ENCODE measurements at regions not wholly inside any gene's neighbourhood (a gene's known extent, or its start where the extent isn't known, plus 50 kb on each side); places are given as distances from the start of the nearest gene placed in this dataset.
"Not testable (repeated sequence)": the region's sequence is repeated elsewhere in the genome, so short reads cannot be mapped to it uniquely, and the experiment has no call there.

DNA sequence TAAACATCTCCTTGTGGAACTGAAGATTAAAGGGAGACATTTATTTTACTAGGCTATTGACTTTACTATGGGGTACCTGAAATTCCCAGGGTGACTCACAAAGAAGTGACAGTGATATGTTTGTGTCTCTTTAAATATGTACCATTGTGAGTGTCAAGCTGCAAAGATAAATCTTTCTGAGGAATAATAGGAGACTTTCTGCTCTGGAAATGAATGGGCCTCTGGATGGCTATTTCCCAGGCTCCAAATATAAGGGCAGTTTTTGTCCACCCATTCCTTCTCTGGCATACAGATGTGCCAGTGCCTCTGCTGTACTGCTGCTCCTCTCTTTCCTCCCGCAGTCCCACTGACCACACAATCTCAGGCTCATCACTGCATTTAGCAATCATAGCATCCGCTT is 586.4 kb upstream of the CNTNAP5 start:
- Mint-ChIP-seq H3K36me3 (ENCODE audit: low read depth) (no peaks in the 10 kb centered on the region), H3K4me3 (no peak overlapping the region), H3K4me1 (ENCODE audit: low read depth) (no peaks in the 10 kb centered on the region), H3K9me3 (peaks cover 6% of the 10 kb centered on the region), H3K27me3 (ENCODE audit: low read depth) (no peaks in the 10 kb centered on the region), H3K27ac (no peak overlapping the region)
- CTCF ChIA-PET, result no interaction called here
- intact Hi-C loops (cut with micrococcal nuclease), result no loop called here
- no peak for DNase-seq

DNA sequence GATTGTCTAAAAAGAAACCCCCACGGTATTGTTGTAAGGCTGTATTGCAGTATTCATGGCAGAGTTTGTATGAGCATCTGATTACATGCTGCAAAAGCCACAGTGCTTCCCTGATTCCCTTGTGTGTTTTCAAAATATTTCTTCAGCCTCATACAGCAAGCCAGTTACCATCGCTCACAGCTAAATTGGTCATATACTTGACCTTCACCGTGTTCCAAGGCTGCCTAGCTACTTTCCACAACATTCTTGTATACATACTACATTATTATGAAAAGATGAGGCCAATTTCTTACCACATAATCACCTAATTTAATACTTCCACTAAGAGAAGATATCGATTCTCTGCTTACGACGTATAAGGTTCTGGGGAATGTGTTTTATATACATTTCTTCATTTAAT is 576.3 kb upstream of the CNTNAP5 start:
- DNase-seq, result no peak
- no peak overlapping the region for H3K4me3 Mint-ChIP-seq
- H3K27ac Mint-ChIP-seq, result no peak overlapping the region
- no peaks in the 10 kb centered on the region for H3K4me1 Mint-ChIP-seq (ENCODE audit: low read depth)
- no peaks in the 10 kb centered on the region for H3K36me3 Mint-ChIP-seq (ENCODE audit: low read depth)
- CTCF ChIA-PET, result no interaction called here
- H3K9me3 Mint-ChIP-seq, result peaks cover 8% of the 10 kb centered on the region
- intact Hi-C loops (cut with micrococcal nuclease), result no loop called here
- H3K27me3 Mint-ChIP-seq (ENCODE audit: low read depth), result no peaks in the 10 kb centered on the region

GRCh38 chr2:123451542-123451941 is 573.5 kb upstream of the CNTNAP5 start:
- Mint-ChIP-seq H3K27ac (no peak overlapping the region), H3K36me3 (ENCODE audit: low read depth) (no peaks in the 10 kb centered on the region), H3K9me3 (peaks cover 9% of the 10 kb centered on the region), H3K4me1 (ENCODE audit: low read depth) (no peaks in the 10 kb centered on the region), H3K4me3 (no peak overlapping the region), H3K27me3 (ENCODE audit: low read depth) (no peaks in the 10 kb centered on the region)
- no peak for DNase-seq
- intact Hi-C loops (cut with micrococcal nuclease), result no loop called here
- CTCF ChIA-PET, result no interaction called here

DNA sequence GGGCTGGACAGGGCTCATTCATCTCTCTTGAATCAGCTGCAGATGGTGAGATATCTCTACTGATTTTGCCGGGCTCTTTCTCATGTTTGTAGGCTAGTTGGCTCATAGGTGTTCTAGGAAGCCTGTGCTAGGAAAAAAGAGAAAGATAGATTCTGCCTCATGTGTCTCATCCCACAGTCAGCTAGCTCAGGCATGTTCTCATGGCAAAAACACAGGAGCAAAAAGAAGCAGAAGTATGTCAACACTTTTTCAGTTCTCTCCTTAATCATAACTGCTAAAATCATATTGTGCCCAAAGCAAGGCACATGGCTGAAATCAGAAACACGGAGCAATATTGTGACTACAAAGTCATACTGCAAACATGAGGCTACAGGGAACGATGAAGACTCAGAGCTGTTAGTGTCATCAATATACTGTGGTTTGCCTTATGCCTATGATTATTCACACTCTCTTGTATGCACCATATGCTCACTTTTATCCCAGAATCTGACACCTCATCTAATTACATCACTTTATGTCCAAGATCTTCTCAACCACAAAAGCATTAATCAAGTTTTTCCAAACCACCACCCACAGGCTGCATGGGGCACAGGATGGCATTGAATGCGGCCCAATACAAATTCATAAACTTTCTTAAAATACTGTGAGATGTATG is 571.9 kb upstream of the CNTNAP5 start:
- CTCF ChIA-PET, result no interaction called here
- no peak overlapping the region for H3K27ac Mint-ChIP-seq

GRCh38 chr2:123453772-123454171 is 571.3 kb upstream of the CNTNAP5 start:
- no peak for DNase-seq
- intact Hi-C loops (cut with micrococcal nuclease), result no loop called here
- Mint-ChIP-seq H3K27me3 (ENCODE audit: low read depth) (no peaks in the 10 kb centered on the region), H3K4me3 (no peak overlapping the region), H3K36me3 (ENCODE audit: low read depth) (no peaks in the 10 kb centered on the region), H3K4me1 (ENCODE audit: low read depth) (no peaks in the 10 kb centered on the region), H3K9me3 (peaks cover 9% of the 10 kb centered on the region), H3K27ac (no peak overlapping the region)
- CTCF ChIA-PET, result no interaction called here

More for the DNA sequence above, 571.9 kb upstream of the CNTNAP5 start:
- Mint-ChIP-seq H3K27me3 (ENCODE audit: low read depth) (no peaks in the 10 kb centered on the region), H3K4me1 (ENCODE audit: low read depth) (no peaks in the 10 kb centered on the region), H3K36me3 (ENCODE audit: low read depth) (no peaks in the 10 kb centered on the region), H3K9me3 (peaks cover 9% of the 10 kb centered on the region), H3K4me3 (no peak overlapping the region)
- DNase-seq, result no peak
- intact Hi-C loops (cut with micrococcal nuclease), result no loop called here

DNA sequence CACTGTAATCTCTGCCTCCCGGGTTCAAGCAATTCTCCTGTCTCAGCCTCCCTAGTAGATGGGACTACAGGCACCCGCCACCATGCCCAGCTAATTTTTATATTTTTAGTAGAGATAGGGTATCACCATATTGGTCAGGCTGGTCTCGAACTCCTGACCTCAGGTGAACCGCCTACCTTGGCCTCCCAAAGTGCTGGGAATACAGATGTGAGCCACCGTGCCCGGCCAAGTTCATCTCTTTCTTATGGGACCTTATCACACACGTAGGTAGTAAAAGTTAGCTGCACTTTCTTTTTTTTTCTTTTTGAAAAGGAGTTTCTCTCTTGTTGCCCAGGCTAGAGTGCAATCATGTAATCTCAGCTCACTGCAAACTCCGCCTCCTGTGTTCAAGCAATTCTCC is 569.9 kb upstream of the CNTNAP5 start:
- DNase-seq; H3K4me3 Mint-ChIP-seq; H3K4me1 Mint-ChIP-seq (ENCODE audit: low read depth); H3K36me3 Mint-ChIP-seq (ENCODE audit: low read depth); H3K9me3 Mint-ChIP-seq; H3K27ac Mint-ChIP-seq; H3K27me3 Mint-ChIP-seq (ENCODE audit: low read depth); intact Hi-C loops (cut with micrococcal nuclease); CTCF ChIA-PET: not testable (repeated sequence)

DNA sequence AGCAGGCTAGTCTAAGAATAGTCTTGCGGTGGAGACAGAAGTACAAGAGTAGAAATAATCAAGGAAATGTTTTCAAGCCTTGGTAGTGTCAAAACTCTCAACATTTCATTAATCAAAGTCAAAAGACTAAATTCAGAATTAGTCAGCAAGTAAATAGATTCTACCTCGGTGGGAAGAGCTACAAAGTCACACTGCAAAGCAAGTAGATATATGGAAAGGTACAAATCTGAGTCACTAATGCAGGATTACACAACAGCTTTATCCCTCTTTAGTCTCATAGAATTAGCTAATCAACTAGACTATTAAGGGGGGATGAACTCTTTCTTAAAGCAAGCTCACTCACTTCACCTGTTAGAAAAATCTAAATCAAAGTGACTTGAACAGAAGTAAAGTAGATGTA is 568.7 kb upstream of the CNTNAP5 start:
- intact Hi-C loops (cut with micrococcal nuclease), result no loop called here
- CTCF ChIA-PET, result no interaction called here

DNA sequence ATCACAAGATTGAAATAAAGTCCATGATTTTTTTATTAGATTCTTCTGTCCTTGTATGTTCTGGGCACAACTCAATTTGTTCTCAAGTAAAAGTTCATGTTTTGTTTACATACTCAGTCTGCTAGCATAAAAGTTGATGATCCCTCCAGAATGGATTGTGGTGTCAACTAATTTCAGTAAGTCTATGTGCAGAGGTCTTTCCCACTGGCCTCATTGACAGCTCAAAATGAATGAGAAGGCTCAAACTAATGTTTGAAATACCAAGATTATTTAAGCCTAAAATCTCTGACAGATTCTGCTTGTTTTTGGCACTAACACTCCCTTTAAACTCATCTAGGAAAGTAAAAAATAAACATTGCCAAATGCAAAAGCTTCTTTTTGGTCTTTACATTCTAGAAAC is 561.2 kb upstream of the CNTNAP5 start:
- Mint-ChIP-seq H3K36me3 (ENCODE audit: low read depth) (no peaks in the 10 kb centered on the region), H3K4me3 (no peak overlapping the region), H3K27ac (no peak overlapping the region), H3K4me1 (ENCODE audit: low read depth) (no peaks in the 10 kb centered on the region), H3K27me3 (ENCODE audit: low read depth) (no peaks in the 10 kb centered on the region), H3K9me3 (peaks cover 3% of the 10 kb centered on the region)
- DNase-seq, result no peak
- intact Hi-C loops (cut with micrococcal nuclease), result no loop called here
- CTCF ChIA-PET, result no interaction called here

More for the DNA sequence above, 568.7 kb upstream of the CNTNAP5 start:
- peaks cover 9% of the 10 kb centered on the region for H3K9me3 Mint-ChIP-seq
- H3K4me1 Mint-ChIP-seq (ENCODE audit: low read depth), result no peaks in the 10 kb centered on the region
- no peak overlapping the region for H3K27ac Mint-ChIP-seq
- H3K27me3 Mint-ChIP-seq (ENCODE audit: low read depth), result no peaks in the 10 kb centered on the region
- no peak overlapping the region for H3K4me3 Mint-ChIP-seq
- no peaks in the 10 kb centered on the region for H3K36me3 Mint-ChIP-seq (ENCODE audit: low read depth)
- no peak for DNase-seq

GRCh38 chr2:123468071-123468470 is 557.0 kb upstream of the CNTNAP5 start:
- peaks cover 3% of the 10 kb centered on the region for H3K9me3 Mint-ChIP-seq
- H3K4me1 Mint-ChIP-seq (ENCODE audit: low read depth), result no peaks in the 10 kb centered on the region
- no peak for DNase-seq
- H3K36me3 Mint-ChIP-seq (ENCODE audit: low read depth), result no peaks in the 10 kb centered on the region
- no peak overlapping the region for H3K4me3 Mint-ChIP-seq
- no peak overlapping the region for H3K27ac Mint-ChIP-seq
- no peaks in the 10 kb centered on the region for H3K27me3 Mint-ChIP-seq (ENCODE audit: low read depth)
- intact Hi-C loops (cut with micrococcal nuclease), result no loop called here
- CTCF ChIA-PET, result no interaction called here

DNA sequence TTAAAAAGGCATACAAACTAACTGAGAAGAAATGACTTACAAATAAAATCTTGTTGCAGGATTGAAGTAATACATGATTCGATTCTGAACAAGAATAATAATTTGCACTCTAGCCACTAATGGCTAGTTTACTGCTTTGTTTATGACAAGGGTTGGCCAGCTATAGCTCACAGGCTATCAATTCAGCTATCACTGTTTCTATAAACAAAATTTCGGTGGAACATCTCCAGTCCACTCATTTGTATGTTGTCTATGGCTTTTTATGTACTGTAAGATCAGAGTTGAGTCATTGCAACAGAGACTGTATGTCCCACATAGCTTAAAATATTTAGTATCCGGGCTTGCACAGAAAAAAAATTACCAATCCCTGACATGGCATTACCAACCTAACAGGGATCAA is 543.7 kb upstream of the CNTNAP5 start:
- CTCF ChIA-PET, result no interaction called here
- H3K36me3 Mint-ChIP-seq (ENCODE audit: low read depth), result no peaks in the 10 kb centered on the region
- no peaks in the 10 kb centered on the region for H3K4me1 Mint-ChIP-seq (ENCODE audit: low read depth)
- intact Hi-C loops (cut with micrococcal nuclease), result no loop called here
- DNase-seq, result no peak
- no peaks in the 10 kb centered on the region for H3K27me3 Mint-ChIP-seq (ENCODE audit: low read depth)
- H3K9me3 Mint-ChIP-seq, result no peaks in the 10 kb centered on the region
- no peak overlapping the region for H3K27ac Mint-ChIP-seq
- no peak overlapping the region for H3K4me3 Mint-ChIP-seq

DNA sequence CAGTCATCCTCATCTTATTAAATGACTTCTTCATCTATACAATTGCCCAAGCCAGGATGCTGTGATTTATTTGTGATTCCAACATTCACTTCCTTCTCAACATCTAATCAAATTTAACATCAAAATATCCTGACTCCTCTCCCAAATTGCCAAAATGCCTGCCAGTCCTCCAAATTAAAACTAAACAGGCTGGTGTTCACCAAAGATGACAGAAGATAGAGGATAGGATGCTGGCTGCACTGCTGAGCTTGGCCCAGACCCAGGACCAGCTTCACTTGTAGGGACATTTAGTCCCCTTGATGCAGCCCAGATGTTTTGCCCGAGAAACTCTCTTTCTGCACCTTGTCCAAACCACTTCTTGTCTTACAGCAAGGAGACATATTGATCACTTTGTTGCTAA is 540.0 kb upstream of the CNTNAP5 start:
- H3K36me3 Mint-ChIP-seq (ENCODE audit: low read depth), result no peaks in the 10 kb centered on the region
- H3K4me1 Mint-ChIP-seq (ENCODE audit: low read depth), result no peaks in the 10 kb centered on the region
- no peaks in the 10 kb centered on the region for H3K9me3 Mint-ChIP-seq
- intact Hi-C loops (cut with micrococcal nuclease), result no loop called here
- no peak overlapping the region for H3K27ac Mint-ChIP-seq
- CTCF ChIA-PET, result no interaction called here
- no peak overlapping the region for H3K4me3 Mint-ChIP-seq
- no peak for DNase-seq
- H3K27me3 Mint-ChIP-seq (ENCODE audit: low read depth), result no peaks in the 10 kb centered on the region

DNA sequence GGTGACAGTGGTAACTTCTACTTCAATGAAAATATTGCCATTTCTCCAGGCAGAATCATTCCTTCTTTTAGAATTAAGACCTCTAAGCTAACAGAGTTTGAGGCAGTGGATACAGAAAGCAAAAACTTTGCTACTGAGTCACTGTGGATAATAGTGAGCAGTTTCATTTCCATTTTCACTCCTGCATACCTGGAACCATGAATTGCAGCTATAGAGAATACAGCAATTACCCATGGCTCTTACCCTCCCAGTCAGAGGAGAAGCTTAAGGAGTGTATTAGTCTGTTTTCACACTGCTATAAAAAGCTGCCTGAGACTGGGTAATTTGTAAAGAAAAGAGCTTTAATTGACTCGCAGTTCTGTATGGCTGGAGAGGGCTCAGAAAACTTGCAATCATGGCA is 531.4 kb upstream of the CNTNAP5 start:
- no peak for DNase-seq
- Mint-ChIP-seq H3K4me3 (no peak overlapping the region), H3K4me1 (ENCODE audit: low read depth) (no peaks in the 10 kb centered on the region), H3K36me3 (ENCODE audit: low read depth) (no peaks in the 10 kb centered on the region), H3K27ac (no peak overlapping the region), H3K27me3 (ENCODE audit: low read depth) (no peaks in the 10 kb centered on the region), H3K9me3 (peaks cover 11% of the 10 kb centered on the region)
- CTCF ChIA-PET, result no interaction called here
- intact Hi-C loops (cut with micrococcal nuclease), result no loop called here

- Mint-ChIP-seq H3K4me1 (ENCODE audit: low read depth) (no peaks in the 10 kb centered on the region), H3K36me3 (ENCODE audit: low read depth) (no peaks in the 10 kb centered on the region), H3K27ac (no peak overlapping the region), H3K9me3 (peaks cover 11% of the 10 kb centered on the region), H3K4me3 (no peak overlapping the region), H3K27me3 (ENCODE audit: low read depth) (no peaks in the 10 kb centered on the region)
- intact Hi-C loops (cut with micrococcal nuclease), result no loop called here
- no peak for DNase-seq
- CTCF ChIA-PET, result no interaction called here
Measured at GRCh38 chr2:123495241-123495640, 529.8 kb upstream of the CNTNAP5 start.

DNA sequence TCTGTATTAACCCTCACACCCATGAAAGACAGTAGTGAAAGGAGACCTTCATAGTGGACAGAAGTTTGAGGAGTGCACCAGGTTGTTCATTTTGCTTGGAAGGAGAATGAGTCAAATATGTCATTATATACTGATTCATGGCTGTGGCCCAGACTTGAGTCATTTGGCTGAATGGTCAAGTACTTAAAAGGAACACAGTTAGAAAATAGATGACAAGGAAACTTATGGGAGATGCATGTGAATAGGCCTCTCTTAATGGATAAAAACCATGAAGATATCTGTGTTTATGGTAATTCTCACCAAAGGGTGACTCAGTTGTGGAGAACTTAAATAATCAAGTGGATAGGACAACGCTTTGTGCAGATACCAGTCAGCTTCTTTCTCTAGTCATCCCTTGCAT is 524.7 kb upstream of the CNTNAP5 start:
- Mint-ChIP-seq H3K4me1 (ENCODE audit: low read depth) (no peaks in the 10 kb centered on the region), H3K27me3 (ENCODE audit: low read depth) (no peaks in the 10 kb centered on the region), H3K27ac (no peak overlapping the region), H3K9me3 (no peaks in the 10 kb centered on the region), H3K36me3 (ENCODE audit: low read depth) (no peaks in the 10 kb centered on the region), H3K4me3 (no peak overlapping the region)
- intact Hi-C loops (cut with micrococcal nuclease), result no loop called here
- no peak for DNase-seq
- CTCF ChIA-PET, result no interaction called here

Data from activated naive CD4-positive, alpha-beta T cell treated with anti-CD3 and anti-CD28 coated beads for 36 hours (primary cell).